ENCODE measurements at regions not wholly inside any gene's neighbourhood (a gene's known extent, or its start where the extent isn't known, plus 50 kb on each side); places are given as distances from the start of the nearest gene placed in this dataset.
A peak's percentile ranks its signal among the peaks of the same experiment; 100 is the strongest.

DNA sequence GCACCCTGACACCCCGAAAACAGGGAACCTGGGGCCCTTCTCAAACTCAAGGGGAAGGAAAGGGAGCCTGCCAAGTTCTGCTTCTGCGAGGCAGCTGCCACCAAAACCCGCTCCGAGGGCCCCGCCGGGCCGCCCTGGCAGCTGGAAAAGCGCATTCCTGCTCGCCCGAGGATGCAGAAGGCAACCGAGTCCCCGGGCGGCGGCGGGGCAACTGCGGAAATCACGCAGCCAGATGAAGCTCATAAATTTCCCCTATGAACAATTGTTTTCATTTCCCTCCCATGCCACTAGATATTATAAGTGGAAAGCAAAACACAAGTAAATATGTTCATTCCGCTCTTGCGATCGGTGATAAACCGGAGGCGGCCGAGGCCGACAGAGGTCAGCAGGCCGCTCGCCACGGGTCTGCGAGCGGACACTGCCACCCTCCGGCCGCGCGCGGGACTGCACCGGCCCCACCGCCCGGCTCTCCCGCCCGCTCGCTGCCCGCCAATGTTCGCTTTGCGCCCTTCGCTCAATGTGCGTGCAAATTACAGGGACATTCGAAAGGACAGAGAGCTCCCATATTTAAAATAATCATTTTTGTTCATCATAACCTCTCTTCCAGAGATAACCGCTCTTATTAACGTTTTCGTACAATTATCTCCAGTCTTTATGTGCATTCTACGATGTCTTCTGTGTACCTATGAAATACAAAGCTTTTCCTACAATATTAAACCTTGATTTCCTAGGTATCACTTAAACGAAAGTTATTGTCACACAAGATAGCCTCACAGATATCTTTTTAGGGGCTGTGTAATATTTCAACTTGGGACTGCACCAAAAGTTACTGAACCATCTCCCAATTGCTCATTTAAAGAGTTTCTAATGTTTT lies 120.8 kb upstream of the ZNF507 start:
- H3K4me3 ChIP-seq (ENCODE audit: insufficient read length, low read depth) = peak overlapping the region; percentile 32
- peaks cover 41% of the 10 kb centered on the region for H3K27me3 ChIP-seq (ENCODE audit: insufficient read depth, insufficient read length)
- H3K36me3 ChIP-seq (ENCODE audit: insufficient read depth, insufficient read length, low read length) = no peaks in the 10 kb centered on the region
- TF ChIP-seq ZNF274 (IDR thresholded peaks at IDR 0.05; ENCODE audit: low read depth, low read length) (no peak), YY1 (IDR thresholded peaks at IDR 0.05; ENCODE audit: insufficient read depth, insufficient read length) (no peak), SUZ12 (IDR thresholded peaks at IDR 0.05; ENCODE audit: extremely low read depth, insufficient read depth, insufficient read length) (peak; percentile 58)
- H3K9me3 ChIP-seq (ENCODE audit: insufficient read depth, low read length) = no peaks in the 10 kb centered on the region
- DNase-seq (ENCODE audit: low read depth, low spot score) = peak; percentile 30
- no peak overlapping the region for H3K9ac ChIP-seq (ENCODE audit: insufficient read length, low read depth)
- H3K4me1 ChIP-seq (ENCODE audit: insufficient read depth, insufficient read length) = no peaks in the 10 kb centered on the region

DNA sequence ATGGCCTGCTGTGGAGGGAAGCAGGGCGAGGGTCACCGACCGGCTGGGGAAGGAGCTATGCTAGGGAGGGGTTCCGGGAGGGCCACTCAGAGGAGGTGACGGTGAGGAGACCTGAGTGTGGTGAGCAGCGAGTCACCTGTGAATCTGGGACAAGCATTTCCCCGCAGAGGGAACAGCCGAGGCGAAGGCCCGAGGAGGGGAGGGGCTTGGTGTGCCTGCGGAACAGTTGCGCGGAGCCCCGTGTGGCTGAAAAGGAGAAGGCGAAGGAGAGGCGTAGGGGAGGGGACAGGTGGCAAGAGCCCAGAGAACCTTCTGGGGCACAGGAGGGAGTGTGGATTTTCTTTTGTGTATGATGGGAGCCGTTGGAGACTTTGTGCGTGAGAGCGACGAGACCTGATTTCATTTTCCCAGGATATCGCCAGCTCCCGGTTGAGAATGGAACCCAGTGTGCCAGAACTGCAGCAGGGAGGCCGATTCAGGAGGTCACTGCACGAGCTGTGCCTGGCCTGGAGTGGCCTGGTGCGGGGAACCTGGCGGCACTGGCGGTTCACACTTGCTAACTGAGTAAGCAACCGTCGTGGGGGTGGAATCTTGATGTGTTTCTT lies 117.7 kb upstream of the ZNF507 start:
- no peak overlapping the region for H3K4me3 ChIP-seq (ENCODE audit: insufficient read length, low read depth)
- TF ChIP-seq ZNF274 (IDR thresholded peaks at IDR 0.05; ENCODE audit: low read depth, low read length) = no peak
- TF ChIP-seq YY1 (IDR thresholded peaks at IDR 0.05; ENCODE audit: insufficient read depth, insufficient read length) = no peak
- TF ChIP-seq SUZ12 (IDR thresholded peaks at IDR 0.05; ENCODE audit: extremely low read depth, insufficient read depth, insufficient read length) = no peak
- no peak for DNase-seq (ENCODE audit: low read depth, low spot score)
- H3K27me3 ChIP-seq (ENCODE audit: insufficient read depth, insufficient read length) = peaks cover 32% of the 10 kb centered on the region
- no peak overlapping the region for H3K9ac ChIP-seq (ENCODE audit: insufficient read length, low read depth)
- no peaks in the 10 kb centered on the region for H3K36me3 ChIP-seq (ENCODE audit: insufficient read depth, insufficient read length, low read length)
- H3K9me3 ChIP-seq (ENCODE audit: insufficient read depth, low read length) = no peaks in the 10 kb centered on the region
- H3K4me1 ChIP-seq (ENCODE audit: insufficient read depth, insufficient read length) = no peaks in the 10 kb centered on the region

DNA sequence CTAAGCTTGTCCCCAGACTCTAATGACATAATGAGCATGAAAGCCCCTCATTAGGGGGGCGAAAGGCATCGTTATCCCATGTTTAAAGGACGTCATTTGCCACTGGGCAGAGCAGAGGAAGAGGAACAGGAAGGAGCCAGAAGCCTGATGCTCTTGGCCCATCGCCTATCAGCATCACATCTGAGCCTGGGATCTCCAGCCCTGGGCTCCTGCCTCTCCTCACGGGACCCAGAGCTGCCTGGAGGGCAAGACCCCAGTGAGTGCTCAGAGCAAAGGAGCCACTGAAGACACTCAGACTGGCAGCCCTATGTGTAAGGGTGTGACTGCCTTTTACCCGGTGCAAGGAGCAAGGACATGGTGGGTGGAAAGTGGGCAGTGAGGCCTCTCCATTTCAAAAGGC lies 115.0 kb upstream of the ZNF507 start:
- H3K9ac ChIP-seq (ENCODE audit: insufficient read length, low read depth) = no peak overlapping the region
- H3K36me3 ChIP-seq (ENCODE audit: insufficient read depth, insufficient read length, low read length) = no peaks in the 10 kb centered on the region
- no peak for DNase-seq (ENCODE audit: low read depth, low spot score)
- no peaks in the 10 kb centered on the region for H3K9me3 ChIP-seq (ENCODE audit: insufficient read depth, low read length)
- no peak overlapping the region for H3K4me3 ChIP-seq (ENCODE audit: insufficient read length, low read depth)
- H3K27me3 ChIP-seq (ENCODE audit: insufficient read depth, insufficient read length) = peaks cover 6% of the 10 kb centered on the region
- TF ChIP-seq SUZ12 (IDR thresholded peaks at IDR 0.05; ENCODE audit: extremely low read depth, insufficient read depth, insufficient read length) = no peak
- no peak for TF ChIP-seq ZNF274 (IDR thresholded peaks at IDR 0.05; ENCODE audit: low read depth, low read length)
- no peak for TF ChIP-seq YY1 (IDR thresholded peaks at IDR 0.05; ENCODE audit: insufficient read depth, insufficient read length)
- no peaks in the 10 kb centered on the region for H3K4me1 ChIP-seq (ENCODE audit: insufficient read depth, insufficient read length)

DNA sequence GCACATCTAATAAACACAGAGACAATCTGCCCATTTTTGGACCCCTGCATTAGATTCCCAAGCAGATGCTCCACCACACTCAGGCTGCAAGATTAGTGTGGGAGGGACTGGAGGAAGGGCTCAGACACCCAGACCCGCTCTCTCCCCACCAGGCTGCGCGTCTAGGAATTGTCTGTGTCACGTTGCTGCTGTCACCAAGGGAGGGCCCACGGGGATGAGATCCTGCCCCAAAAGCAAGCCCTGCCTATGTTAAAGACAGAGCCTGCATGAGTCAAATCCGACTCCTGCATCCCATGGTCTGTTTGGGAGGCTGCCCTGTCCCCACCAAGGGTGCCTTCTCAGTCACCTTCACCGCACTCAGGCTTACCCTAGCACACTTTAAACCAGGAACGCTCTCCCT lies 114.4 kb upstream of the ZNF507 start:
- no peaks in the 10 kb centered on the region for H3K36me3 ChIP-seq (ENCODE audit: insufficient read depth, insufficient read length, low read length)
- no peaks in the 10 kb centered on the region for H3K4me1 ChIP-seq (ENCODE audit: insufficient read depth, insufficient read length)
- TF ChIP-seq SUZ12 (IDR thresholded peaks at IDR 0.05; ENCODE audit: extremely low read depth, insufficient read depth, insufficient read length) = no peak
- TF ChIP-seq ZNF274 (IDR thresholded peaks at IDR 0.05; ENCODE audit: low read depth, low read length) = no peak
- no peak for TF ChIP-seq YY1 (IDR thresholded peaks at IDR 0.05; ENCODE audit: insufficient read depth, insufficient read length)
- H3K4me3 ChIP-seq (ENCODE audit: insufficient read length, low read depth) = no peak overlapping the region
- no peaks in the 10 kb centered on the region for H3K27me3 ChIP-seq (ENCODE audit: insufficient read depth, insufficient read length)
- no peak for DNase-seq (ENCODE audit: low read depth, low spot score)
- H3K9me3 ChIP-seq (ENCODE audit: insufficient read depth, low read length) = no peaks in the 10 kb centered on the region
- H3K9ac ChIP-seq (ENCODE audit: insufficient read length, low read depth) = no peak overlapping the region

DNA sequence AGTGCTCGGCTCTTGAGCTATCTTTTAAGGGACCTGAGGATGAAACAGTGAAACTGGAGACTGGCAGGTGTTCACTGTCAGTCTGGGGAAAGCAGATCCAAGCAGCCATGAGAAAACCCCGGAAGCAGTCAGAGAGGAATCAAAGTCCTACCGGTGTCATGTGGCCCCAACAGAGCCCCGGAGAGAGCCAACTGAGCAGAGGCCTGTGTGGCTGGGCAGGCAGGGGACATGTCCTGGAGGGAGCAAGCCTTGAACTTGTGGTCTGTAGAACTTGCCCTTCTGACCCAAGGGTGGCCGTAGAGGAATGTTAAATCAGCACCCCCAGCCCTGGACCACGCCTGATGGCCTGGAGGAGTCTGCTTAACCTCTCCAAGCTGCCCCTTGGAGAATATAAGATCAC lies 113.7 kb upstream of the ZNF507 start:
- no peak for TF ChIP-seq YY1 (IDR thresholded peaks at IDR 0.05; ENCODE audit: insufficient read depth, insufficient read length)
- no peak for TF ChIP-seq ZNF274 (IDR thresholded peaks at IDR 0.05; ENCODE audit: low read depth, low read length)
- TF ChIP-seq SUZ12 (IDR thresholded peaks at IDR 0.05; ENCODE audit: extremely low read depth, insufficient read depth, insufficient read length) = no peak
- no peak overlapping the region for H3K4me3 ChIP-seq (ENCODE audit: insufficient read length, low read depth)

DNA sequence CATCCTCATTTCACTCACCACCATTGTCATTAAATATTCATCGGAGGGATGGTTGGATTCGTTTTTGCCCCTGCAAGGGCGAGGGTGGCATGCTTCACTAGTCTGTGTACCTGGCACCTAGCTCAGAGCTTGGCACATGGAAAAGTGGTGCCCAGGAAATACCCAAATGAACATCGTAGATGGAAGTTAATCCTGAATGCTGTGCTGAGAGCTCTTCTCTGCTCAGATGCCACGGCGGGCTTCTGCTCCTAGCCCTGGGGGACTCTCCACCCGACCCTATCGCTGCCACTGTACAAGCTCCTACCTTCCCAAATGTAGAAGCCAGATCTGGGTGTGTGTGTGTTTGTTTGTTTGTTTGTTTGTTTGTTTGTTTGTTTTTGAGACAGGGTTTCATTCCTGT lies 113.0 kb upstream of the ZNF507 start:
- Histone ChIP-seq H3K4me1 (ENCODE audit: insufficient read depth, insufficient read length) (no peaks in the 10 kb centered on the region), H3K9ac (ENCODE audit: insufficient read length, low read depth) (no peak overlapping the region), H3K36me3 (ENCODE audit: insufficient read depth, insufficient read length, low read length) (no peaks in the 10 kb centered on the region), H3K27me3 (ENCODE audit: insufficient read depth, insufficient read length) (no peaks in the 10 kb centered on the region), H3K4me3 (ENCODE audit: insufficient read length, low read depth) (no peak overlapping the region), H3K9me3 (ENCODE audit: insufficient read depth, low read length) (no peaks in the 10 kb centered on the region)
- no peak for DNase-seq (ENCODE audit: low read depth, low spot score)
- TF ChIP-seq SUZ12 (IDR thresholded peaks at IDR 0.05; ENCODE audit: extremely low read depth, insufficient read depth, insufficient read length) = no peak
- no peak for TF ChIP-seq YY1 (IDR thresholded peaks at IDR 0.05; ENCODE audit: insufficient read depth, insufficient read length)
- no peak for TF ChIP-seq ZNF274 (IDR thresholded peaks at IDR 0.05; ENCODE audit: low read depth, low read length)

More for the DNA sequence above, 113.7 kb upstream of the ZNF507 start:
- Histone ChIP-seq H3K27me3 (ENCODE audit: insufficient read depth, insufficient read length) (no peaks in the 10 kb centered on the region), H3K9ac (ENCODE audit: insufficient read length, low read depth) (no peak overlapping the region), H3K9me3 (ENCODE audit: insufficient read depth, low read length) (no peaks in the 10 kb centered on the region), H3K36me3 (ENCODE audit: insufficient read depth, insufficient read length, low read length) (no peaks in the 10 kb centered on the region), H3K4me1 (ENCODE audit: insufficient read depth, insufficient read length) (no peaks in the 10 kb centered on the region)
- DNase-seq (ENCODE audit: low read depth, low spot score) = no peak

DNA sequence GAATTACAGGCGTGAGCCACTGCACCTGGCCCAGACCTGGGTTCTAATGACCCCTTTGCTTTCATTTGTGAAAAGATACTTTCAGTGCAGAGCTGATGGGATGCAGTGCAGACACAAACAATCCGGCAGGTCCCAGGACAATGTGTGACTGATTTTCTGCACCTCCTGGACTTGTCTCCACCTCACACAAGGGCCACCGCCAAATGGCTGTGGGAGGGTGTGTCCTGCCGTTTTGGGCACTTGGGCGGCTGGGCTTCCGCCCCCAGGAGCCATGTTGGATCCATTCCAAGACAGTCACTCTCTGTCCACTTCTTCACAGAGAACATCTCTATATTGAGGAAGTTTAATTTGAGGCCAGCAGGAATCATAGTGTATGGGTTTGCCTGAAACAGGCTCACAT lies 112.3 kb upstream of the ZNF507 start:
- Histone ChIP-seq H3K4me3 (ENCODE audit: insufficient read length, low read depth) (no peak overlapping the region), H3K36me3 (ENCODE audit: insufficient read depth, insufficient read length, low read length) (no peaks in the 10 kb centered on the region), H3K27me3 (ENCODE audit: insufficient read depth, insufficient read length) (no peaks in the 10 kb centered on the region), H3K9me3 (ENCODE audit: insufficient read depth, low read length) (no peaks in the 10 kb centered on the region), H3K4me1 (ENCODE audit: insufficient read depth, insufficient read length) (no peaks in the 10 kb centered on the region), H3K9ac (ENCODE audit: insufficient read length, low read depth) (no peak overlapping the region)
- DNase-seq (ENCODE audit: low read depth, low spot score) = no peak
- no peak for TF ChIP-seq ZNF274 (IDR thresholded peaks at IDR 0.05; ENCODE audit: low read depth, low read length)
- no peak for TF ChIP-seq SUZ12 (IDR thresholded peaks at IDR 0.05; ENCODE audit: extremely low read depth, insufficient read depth, insufficient read length)
- no peak for TF ChIP-seq YY1 (IDR thresholded peaks at IDR 0.05; ENCODE audit: insufficient read depth, insufficient read length)
